ENCODE measurements at regions not wholly inside any gene's neighbourhood (a gene's known extent, or its start where the extent isn't known, plus 50 kb on each side); places are given as distances from the start of the nearest gene placed in this dataset.
A peak's percentile ranks its signal among the peaks of the same experiment; 100 is the strongest.
"Not testable (repeated sequence)": the region's sequence is repeated elsewhere in the genome, so short reads cannot be mapped to it uniquely, and the experiment has no call there.

DNA sequence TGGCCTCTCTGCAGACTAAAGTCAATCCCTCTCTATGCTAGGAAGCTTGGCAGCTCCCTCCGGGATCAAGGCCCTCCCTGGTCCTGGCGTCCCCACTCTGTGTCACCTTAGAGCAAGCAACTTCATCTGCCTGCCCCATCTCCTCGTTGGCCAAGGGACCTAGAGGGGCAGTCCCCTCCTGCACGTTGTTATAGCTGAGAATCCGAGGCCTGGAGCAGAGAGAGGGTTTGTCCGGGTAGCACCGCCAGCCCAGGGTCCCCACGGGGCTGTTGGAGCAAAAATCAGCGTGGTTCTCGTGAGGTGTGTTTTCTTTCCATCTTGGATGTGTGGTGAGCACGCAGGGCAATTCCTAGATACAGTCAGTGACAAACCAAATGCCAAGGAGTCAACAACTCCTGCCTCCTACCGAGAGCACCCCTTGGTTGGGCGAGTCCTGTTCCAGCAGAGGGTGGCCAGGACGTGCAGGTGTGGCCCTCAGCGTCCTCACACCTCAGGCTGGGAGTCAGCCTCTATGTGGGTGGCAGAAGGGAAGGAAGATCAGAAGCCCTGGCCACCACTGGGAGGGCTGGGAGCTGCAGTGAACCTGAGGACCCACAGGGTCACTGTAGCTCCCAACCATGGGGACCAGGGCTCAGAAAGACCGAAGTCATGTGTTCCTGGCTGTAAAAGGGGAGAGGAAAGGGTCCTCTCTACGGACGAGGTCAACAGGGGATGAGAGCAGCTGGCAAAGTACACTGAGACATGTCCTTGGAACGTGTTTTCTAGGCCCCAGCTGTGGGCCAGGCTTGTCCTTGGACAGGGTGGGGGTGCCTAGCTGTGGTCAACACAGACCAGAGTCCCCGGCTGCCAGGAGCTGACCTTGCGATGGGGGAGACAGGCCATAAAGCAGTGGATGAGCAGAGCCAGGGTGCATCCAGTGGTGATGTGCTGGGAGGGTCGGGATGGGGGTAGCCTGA, 85.6 kb upstream of the CIBAR2 start:
- DNase-seq (peak; percentile 38), ATAC-seq (ENCODE audit: poor library complexity) (no peak)
- intact Hi-C loops (cut with DNase I): no loop called here

DNA sequence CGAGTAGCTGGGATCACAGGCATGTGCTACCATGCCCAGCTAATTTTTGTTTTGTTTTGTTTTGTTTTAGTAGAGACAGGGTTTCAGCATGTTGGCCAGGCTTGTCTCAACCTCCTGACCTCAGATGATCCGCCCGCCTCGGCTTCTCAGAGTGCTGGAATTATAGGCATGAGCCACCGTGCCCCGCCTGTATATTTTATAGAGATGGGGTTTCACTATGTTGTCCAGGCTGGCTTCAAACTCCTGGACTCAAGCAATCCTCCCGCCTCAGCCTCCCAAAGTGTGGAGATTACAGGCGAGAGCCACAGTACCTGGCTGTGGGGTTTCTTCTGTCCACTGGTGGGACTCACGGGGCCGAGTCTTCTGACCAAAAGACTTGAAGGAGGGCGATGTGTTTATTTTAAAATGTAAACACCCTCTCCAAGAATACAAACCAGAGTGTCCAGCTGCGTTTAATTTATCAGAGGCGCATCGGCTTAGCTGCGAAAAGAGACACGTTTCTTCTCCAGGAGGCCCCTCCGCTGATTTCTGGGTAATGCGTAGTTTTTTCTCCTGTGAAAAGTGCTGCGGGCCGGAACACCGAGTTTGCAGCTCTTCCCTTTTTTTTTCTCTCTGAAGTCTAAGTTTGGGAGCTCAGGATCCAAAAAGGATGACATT, 86.9 kb upstream of the CIBAR2 start:
- DNase-seq: peak; percentile 30
- ATAC-seq (ENCODE audit: poor library complexity): no peak
- intact Hi-C loops (cut with DNase I): no loop called here

- intact Hi-C loops (cut with DNase I): no loop called here
- DNase-seq: no peak
Measured at GRCh38 chr16:85199880-85200279, 87.6 kb upstream of the CIBAR2 start.

DNA sequence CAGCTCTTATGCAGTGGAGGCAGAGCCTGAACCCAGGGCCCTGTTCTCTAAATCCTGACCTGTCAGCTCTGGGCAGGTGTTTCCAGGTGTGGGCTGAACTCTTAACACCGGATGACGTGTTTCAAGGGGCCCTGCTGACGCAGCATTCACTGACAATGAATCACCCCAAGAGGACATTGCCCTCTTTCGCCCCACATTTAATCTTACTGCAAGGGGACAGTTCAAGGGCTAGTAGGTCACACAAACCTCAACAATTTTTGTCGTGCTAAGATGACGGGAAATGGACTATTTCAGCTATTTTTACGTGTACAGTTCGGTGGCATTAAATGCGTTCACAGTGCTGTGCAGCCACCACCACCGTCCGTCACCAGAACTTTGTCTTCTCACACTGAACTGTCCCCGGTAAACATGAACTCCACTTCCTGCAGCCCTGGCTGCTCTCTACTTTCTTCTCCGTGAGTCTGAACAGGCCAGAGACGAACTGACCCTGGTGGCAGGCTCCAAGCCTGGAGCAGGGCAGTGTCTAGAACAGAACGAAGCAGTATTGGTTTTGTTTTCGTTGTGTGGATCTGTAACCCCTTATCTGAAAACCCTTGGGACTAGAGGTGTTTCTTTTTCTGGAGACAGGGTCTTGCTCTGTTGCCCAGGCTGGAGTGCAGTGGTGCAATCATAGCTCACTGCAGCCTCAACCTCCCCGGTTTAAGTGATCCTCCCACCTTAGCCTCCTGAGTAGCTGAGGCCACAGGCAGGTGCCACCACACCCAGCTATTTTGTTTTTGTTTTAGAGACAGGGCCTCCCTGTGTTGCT, 88.4 kb upstream of the CIBAR2 start:
- intact Hi-C loops (cut with DNase I): no loop called here
- ATAC-seq (ENCODE audit: poor library complexity) (no peak), DNase-seq (peak; percentile 22)

More at GRCh38 chr16:85199880-85200279, 87.6 kb upstream of the CIBAR2 start:
- no peak for ATAC-seq (ENCODE audit: poor library complexity)

DNA sequence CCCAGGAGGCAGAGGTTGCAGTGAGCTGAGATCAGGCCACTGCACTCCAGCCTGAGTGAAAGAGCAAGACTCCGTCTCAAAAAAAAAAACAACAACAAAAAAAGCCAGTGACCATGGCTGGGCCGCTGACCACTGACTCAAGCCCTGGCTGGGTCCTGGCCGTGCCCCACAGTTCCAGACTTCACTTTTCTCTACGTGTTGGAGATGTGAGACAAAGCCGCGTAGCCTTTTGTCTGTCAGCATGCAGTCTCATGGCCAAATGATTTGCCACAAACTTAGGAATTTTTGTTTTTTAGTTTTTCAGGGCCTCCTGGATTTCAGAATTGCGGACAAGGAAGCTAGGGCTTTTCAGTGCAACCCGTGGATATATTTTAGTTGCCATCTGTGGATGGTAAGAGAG, 89.3 kb upstream of the CIBAR2 start:
- intact Hi-C loops (cut with DNase I): no loop called here
- DNase-seq: peak; percentile 30

DNA sequence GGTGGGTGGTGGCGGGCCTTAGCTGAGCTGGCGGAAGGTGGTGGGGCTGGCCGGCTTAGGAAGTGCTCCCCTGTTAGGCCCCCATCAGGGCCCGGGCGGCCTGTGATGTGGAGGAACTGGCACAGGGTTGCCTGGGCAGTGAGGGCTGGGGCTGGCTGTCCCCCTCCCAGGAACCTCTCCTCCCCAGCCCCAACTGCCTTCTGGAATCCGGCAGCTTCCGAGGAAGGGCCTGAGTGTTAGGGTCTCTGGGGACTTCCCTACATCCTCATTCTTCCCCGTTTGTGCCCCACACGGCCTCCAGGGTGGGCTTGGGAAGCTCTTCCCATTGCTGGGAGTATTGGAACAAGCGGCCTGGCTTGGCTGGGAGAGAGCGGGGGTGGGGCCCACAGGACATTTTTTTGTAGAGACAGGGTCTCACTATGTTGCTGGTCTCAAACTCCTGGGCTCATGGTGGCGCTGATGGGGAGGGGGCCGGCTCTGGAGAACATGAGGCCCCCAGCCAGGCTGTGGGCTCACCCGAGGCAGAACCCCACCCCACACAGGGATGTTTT, 89.9 kb upstream of the CIBAR2 start:
- DNase-seq: peak; percentile 44
- no peak for ATAC-seq (ENCODE audit: poor library complexity)
- intact Hi-C loops (cut with DNase I): no loop called here

More for the DNA sequence above, 89.3 kb upstream of the CIBAR2 start:
- ATAC-seq (ENCODE audit: poor library complexity): no peak

DNA sequence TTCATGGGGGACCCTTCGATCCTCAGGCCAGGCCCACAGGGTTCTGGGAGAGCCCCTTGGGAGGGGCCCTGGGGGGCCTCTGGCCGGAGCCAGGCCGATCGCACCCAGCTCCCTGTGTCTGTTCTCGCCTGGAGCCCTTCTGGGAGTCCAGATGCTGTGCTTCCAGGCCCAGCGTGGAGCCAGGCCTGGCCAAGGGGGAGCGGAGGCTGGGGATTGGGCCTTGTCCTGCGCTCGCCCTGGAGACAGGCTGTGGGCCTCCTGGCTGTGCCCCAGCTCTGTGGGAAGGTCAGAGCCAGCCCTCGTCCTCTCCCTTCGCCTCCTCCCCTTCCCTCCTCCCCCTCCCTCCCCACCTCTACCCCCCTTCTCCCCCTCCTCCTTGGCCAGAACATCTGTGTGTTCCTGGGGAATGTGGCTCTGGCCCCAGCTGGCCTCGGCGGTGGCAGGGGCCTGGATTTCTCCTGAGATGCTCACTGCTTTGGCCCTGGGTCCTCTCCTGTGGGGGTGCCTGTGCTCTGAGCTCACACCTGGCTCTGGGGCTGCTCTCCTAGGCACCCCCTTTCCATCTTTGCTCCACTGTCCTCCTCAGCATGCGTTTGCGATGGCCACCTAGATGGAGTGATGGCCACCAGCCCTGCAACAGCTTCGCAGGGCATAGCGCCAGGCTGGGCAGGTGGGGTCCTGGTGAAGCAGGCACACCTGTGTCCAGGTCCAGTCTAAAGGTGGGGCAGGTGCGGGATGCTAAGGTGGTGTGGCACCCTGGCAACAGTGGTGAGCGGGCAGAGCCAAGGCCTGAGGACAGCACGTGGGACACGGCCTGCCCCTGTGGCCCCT, 90.6 kb upstream of the CIBAR2 start:
- intact Hi-C loops (cut with DNase I): no loop called here
- DNase-seq (peak; percentile 91), ATAC-seq (ENCODE audit: poor library complexity) (peak; percentile 85)

DNA sequence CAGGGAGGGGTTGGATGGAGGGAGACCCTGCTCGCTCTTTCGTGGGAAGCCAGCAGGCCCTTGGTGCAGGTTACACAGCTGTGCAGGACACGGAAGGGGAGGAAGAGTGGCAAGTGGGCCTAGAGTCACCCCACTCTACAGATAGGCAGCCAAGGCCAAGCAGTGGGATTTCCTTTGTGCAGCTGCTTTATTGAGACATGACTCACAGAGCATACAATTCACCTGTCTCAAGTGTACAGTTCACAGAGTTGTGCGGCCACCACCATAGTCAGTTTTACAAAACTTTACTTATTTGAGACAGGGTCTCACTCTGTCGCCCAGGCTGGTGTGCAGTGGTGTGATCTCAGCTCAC, 91.2 kb upstream of the CIBAR2 start:
- intact Hi-C loops (cut with DNase I): no loop called here
- ATAC-seq (ENCODE audit: poor library complexity) (no peak), DNase-seq (no peak)

DNA sequence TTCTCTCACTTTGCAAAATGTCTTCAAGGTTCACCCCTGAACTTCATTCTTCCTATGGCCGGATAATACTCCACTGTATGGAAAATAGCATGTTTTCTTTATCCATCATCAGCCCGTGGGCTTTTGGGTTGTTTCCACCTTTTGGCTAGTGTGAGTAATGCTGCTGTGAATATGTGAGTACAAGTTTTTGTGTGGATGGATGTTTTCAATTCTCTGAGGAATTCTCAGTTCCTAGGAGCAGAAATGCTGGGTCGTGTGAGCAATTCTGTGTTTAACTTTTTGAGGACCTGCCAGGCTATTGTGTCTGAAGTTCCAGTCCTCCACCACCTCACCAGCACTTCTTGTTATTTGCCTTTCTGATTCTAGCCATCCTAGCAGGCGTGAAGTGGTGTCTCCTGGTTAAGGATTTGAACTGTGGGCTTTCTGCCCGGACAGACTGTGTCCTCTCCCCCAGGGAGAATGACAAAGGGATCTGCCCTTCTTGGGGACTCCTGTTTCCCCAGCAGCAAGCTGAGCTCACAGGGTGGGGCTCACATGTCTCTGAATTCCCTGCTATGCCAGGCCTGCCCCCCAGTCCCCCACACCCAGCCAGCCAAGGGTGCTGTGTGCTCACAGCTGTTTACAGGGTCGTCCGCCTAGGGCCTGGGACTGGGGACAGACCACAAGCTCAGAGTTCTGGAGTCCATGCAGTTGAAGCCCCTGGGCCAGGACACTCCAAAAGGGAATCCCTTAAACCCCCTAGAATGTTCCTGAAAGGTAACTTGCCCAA, 92.2 kb upstream of the CIBAR2 start:
- intact Hi-C loops (cut with DNase I): no loop called here
- DNase-seq (peak; percentile 36), ATAC-seq (ENCODE audit: poor library complexity) (no peak)

DNA sequence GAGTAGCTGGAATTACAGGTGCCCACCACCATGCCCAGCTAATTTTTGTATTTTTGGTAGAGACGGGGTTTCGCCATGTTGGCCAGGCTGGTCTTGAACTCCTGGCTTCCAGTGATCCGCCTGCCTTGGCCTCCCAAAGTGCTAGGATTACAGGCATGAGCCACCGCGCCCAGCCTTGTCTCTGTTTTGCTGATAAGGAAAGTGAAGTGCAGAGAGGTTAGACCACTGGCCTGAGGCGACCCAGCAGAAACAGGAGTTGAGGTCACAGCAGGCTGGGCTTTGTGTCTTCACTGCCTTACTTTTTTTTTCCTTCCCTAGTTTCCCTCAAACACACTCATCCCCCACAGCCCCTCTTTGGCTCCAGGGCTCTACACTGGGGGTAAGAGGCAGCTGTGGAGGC, 93.0 kb upstream of the CIBAR2 start:
- DNase-seq: peak; percentile 26
- intact Hi-C loops (cut with DNase I); ATAC-seq (ENCODE audit: poor library complexity): not testable (repeated sequence)

- ATAC-seq (ENCODE audit: poor library complexity) (peak; percentile 18), DNase-seq (peak; percentile 49)
- intact Hi-C loops (cut with DNase I): no loop called here
Measured at GRCh38 chr16:85205747-85206471, 93.6 kb upstream of the CIBAR2 start.

DNA sequence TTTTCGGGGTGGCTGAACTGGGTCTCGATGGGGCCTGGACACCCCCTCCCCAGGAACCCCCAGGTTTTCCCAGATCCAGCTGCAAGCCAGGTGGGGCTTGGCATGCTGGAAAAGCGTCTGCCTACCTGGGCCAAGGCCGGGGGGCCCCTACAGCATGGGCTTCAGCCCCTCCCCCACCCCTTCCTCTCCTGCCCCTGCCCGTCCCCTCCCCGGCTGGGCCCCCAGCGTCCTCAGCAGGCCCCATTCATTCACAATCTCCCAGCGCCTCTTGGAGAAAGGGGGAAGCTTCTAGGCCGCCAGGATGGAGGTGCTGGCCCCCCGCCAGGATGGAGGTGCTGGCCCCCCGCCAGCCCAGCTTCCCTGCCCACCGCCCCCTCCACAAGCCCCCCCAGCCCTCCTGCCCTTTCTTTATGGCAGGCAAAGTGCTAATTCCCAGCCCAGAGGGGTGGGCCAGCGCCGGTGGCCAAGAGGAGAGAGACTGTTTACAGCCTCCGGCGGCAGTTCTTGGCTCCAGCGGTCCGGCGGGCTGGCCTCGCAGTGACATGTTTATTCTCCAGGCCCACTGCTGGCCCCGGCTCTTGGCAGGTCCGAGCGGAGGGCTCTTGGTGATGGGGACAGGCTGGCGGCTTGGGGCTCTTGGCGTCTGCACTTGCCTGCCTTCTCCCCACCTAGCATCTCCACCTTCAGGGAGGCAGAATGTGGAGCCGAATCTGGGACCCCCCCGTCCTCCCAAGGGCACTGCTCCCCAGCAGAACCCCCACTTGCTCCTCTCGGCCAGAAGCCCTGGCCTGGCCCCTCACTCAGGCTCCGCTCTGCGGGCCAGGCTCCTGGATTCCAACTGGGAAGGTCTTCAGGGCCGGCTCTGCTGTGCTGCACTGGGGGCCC, 94.4 kb upstream of the CIBAR2 start:
- ATAC-seq (ENCODE audit: poor library complexity) (peak; percentile 67), DNase-seq (peak; percentile 89)
- intact Hi-C loops (cut with DNase I): no loop called here

- DNase-seq: peak; percentile 43
- no peak for ATAC-seq (ENCODE audit: poor library complexity)
- intact Hi-C loops (cut with DNase I): no loop called here
Measured at GRCh38 chr16:85207357-85207921, 95.2 kb upstream of the CIBAR2 start.

DNA sequence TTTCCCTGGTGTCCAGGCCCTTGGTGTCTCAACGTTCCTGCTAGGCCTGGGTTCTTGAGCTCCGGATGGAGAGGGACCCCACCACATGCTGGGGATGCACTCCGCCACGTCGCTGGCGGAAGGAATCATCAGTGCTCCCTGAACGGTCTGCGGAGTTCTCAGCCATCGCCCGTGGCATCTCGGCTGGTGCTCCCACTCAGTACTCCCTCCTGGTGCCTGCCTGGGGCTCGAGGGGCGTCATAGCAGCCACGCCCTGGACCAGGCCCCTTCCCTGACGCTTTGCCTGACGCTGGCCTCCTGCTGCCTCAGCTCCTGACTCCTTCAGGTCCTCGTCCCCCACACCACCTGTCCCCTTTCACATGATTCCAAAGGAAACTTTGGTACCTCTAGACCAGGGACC, 95.9 kb upstream of the CIBAR2 start:
- no peak for ATAC-seq (ENCODE audit: poor library complexity)
- peak; percentile 14 for DNase-seq
- intact Hi-C loops (cut with DNase I): no loop called here

- intact Hi-C loops (cut with DNase I): no loop called here
- ATAC-seq (ENCODE audit: poor library complexity) (no peak), DNase-seq (peak; percentile 26)
Measured at GRCh38 chr16:85208643-85209520, 96.6 kb upstream of the CIBAR2 start.
